Thymus (tissue), 11 donors: ENCODE measurements at regions not wholly inside any gene's neighbourhood (a gene's known extent, or its start where the extent isn't known, plus 50 kb on each side); places are given as distances from the start of the nearest gene placed in this dataset.
A peak's percentile ranks its signal among the peaks of the same experiment; 100 is the strongest.

Experiments
- DNase-seq, 9 donors: peaks; one replicate each; pipeline ENCODE4 v3.0.0-alpha.2; 2013; ENCODE audit warnings: low spot score in 9 of 9, low read depth in 6 of 9, missing footprints in 1 of 9
- H3K27ac ChIP-seq, 2 donors: one replicate each; pipeline ENCODE4 v1.5.1; 2013; ENCODE audit warnings: control low read depth in 1 of 2, low read depth in 1 of 2, low read length in 1 of 2, mild to moderate bottlenecking in 1 of 2, moderate library complexity in 1 of 2
- H3K27me3 ChIP-seq, 2 donors: one replicate each; pipeline ENCODE4 v1.5.1; 2013; ENCODE audit warnings: low read length in 1 of 2; ENCODE audit not compliant: control insufficient read depth in 2 of 2, insufficient read depth in 1 of 2
- H3K36me3 ChIP-seq, 2 donors: one replicate each; pipeline ENCODE4 v1.5.1; 2013; ENCODE audit warnings: low read length in 1 of 2, mild to moderate bottlenecking in 1 of 2, moderate library complexity in 1 of 2; ENCODE audit not compliant: control insufficient read depth in 2 of 2, insufficient read depth in 2 of 2
- H3K4me1 ChIP-seq, 2 donors: one replicate each; pipeline ENCODE4 v1.5.1; 2013; ENCODE audit warnings: low read length in 2 of 2; ENCODE audit not compliant: control insufficient read depth in 2 of 2, insufficient read depth in 2 of 2
- H3K4me3 ChIP-seq, 2 donors: one replicate each; pipeline ENCODE4 v1.5.1; 2013; ENCODE audit warnings: low read length in 2 of 2, control low read depth in 1 of 2, mild to moderate bottlenecking in 1 of 2
- H3K9me3 ChIP-seq, 2 donors: one replicate each; pipeline ENCODE4 v1.5.1; 2013; ENCODE audit warnings: low read length in 1 of 2, mild to moderate bottlenecking in 1 of 2; ENCODE audit not compliant: control insufficient read depth in 2 of 2, insufficient read depth in 1 of 2
- WGBS: extraction: QIAGEN DNeasy Blood & Tissue Kit; methylation state at CpG from one replicate; pipeline ENCODE4 v1.1.7; 2013; 5-methylcytosine and 5-hydroxymethylcytosine counted together
- donor health status: healthy.

DNA sequence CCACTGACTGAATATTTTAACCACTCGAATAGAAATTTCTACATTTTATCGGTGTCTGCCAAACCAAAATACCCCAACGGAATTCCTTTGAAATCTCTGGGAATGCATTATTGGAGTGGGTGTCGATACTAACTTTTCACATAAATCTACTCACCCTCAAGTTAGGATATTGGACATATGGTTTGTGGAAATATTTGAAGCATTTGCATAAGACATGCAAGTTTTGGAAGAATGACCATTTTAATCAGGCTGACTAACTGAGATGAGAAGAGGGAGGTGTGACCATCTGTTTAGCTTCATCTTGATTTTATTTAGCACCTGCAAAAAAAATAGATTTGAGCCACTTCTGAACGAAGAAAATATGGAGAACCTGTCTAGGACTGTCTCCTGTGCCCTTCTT is 61.2 kb downstream of the KLF6 start:
- Histone ChIP-seq H3K27ac (no peak overlapping the region), H3K9me3 (no peaks in the 10 kb centered on the region), H3K27me3 (no peaks in the 10 kb centered on the region), H3K4me1 (no peaks in the 10 kb centered on the region), H3K4me3 (no peak overlapping the region), H3K36me3 (no peaks in the 10 kb centered on the region)
- DNase-seq, result no peak
- 97% methylated on average over 5 of the region's 5 CpGs for WGBS

DNA sequence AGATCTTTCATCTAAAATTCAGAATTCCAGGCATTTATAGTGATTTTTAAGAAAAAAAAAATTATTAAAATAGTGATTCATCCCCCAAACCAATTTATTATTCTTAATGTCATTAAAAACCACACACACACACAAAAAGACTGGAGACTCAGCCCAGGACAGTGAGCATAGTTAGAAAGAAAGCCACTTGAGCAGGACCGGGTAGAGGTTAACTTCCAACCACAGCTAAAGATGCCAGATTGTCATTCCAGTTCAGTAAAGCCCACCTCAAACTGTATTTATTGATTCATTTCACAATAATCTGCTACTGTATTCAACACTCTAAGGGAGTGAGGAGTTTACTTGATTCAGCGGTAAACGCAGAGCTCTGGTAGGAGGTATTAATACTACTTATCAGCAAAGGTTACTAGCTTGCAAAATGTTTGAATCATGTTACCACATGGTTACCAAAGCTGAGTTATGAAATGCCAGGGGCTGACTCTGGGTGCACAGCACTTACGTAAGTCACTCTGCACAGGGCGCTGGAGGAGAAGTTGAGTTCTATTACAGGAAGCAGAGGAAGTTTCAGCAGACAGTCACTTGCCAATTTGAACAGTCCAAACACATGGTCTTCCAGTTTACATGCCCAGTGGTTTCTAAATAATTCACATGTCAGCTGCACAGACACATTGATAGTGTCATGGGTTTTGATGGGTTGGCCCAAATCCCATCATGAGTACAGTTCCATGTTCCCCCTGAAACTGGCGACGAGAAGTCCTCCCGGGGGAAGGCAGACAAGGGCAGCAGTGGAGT is 64.6 kb downstream of the KLF6 start:
- Histone ChIP-seq H3K27ac (no peak overlapping the region), H3K36me3 (no peaks in the 10 kb centered on the region), H3K27me3 (no peaks in the 10 kb centered on the region), H3K9me3 (no peaks in the 10 kb centered on the region), H3K4me3 (no peak overlapping the region), H3K4me1 (no peaks in the 10 kb centered on the region)
- 88% methylated on average over 8 of the region's 8 CpGs for WGBS
- peak in 2 of 9 donors; percentile 17 to 28 for DNase-seq

DNA sequence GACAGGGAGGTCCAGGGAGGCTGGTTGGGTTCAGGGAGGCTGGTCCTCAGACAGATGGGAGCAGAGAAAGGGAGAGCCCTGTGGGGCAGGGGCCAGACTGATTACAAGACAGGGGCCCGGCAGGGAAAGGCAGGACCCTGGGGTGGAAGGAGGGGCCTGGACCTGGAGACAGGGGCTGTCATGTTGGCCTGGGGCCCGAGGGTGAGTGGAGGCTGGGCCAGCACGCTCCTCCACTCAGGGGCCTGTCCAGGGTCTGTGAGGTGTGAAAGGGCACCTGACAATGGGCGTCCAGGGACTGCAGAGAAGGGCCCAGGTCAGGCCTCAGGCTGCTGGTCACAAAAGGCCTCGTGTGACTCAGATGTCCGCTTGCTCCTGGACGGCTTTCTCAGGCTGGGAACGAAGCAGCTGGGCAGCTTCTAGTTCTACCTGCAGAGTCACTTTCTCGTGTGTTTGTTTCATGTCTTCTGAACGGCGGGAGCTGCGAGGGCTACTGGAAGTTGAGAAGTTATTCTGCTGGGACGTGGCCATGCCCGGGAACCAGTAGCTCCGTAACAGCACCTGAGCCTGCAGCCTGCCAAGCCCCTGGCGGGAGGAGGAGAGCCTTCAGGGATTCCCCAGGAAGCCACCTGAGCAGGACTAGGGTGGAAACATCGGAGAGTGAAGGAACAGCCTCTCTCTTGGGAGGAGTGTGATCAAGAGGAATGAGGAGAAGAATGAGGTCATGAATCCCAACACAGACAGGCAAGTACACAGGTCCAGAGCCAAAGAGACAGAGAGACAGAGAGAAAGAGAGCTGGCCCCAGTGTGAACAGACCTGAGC is 65.8 kb downstream of the KLF6 start:
- H3K27me3 ChIP-seq, result no peaks in the 10 kb centered on the region
- no peak overlapping the region for H3K27ac ChIP-seq
- no peaks in the 10 kb centered on the region for H3K9me3 ChIP-seq
- H3K4me3 ChIP-seq, result no peak overlapping the region
- 95% methylated on average over 17 of the region's 17 CpGs for WGBS
- no peak for DNase-seq
- H3K4me1 ChIP-seq, result no peaks in the 10 kb centered on the region
- H3K36me3 ChIP-seq, result no peaks in the 10 kb centered on the region

DNA sequence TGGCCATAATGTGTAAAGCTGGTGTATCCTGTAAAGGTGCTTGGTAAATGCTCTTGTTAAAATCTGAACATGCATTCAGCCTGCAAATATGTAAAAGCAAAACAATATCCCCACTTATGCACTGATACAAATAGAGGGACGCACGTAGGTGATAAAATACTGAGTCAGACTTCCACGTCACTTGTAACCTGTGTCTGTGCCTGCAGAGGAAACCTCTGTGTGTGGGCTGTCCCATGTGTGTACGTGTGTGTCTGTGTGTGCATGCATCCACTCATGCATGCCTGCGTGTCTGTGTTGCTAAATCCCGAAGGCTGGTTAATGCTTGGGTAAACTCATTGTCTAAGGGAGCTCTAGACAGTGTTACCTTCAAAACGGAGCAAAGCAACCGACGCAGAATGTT is 68.9 kb downstream of the KLF6 start:
- H3K27ac ChIP-seq, result no peak overlapping the region
- no peaks in the 10 kb centered on the region for H3K4me1 ChIP-seq
- no peak for DNase-seq
- 95% methylated on average over 9 of the region's 9 CpGs for WGBS
- H3K27me3 ChIP-seq, result no peaks in the 10 kb centered on the region
- H3K4me3 ChIP-seq, result no peak overlapping the region
- H3K36me3 ChIP-seq, result no peaks in the 10 kb centered on the region
- peaks cover 0 to 3% of the 10 kb centered on the region in 2 donors for H3K9me3 ChIP-seq

- Histone ChIP-seq H3K36me3 (no peaks in the 10 kb centered on the region), H3K4me3 (no peak overlapping the region), H3K27me3 (no peaks in the 10 kb centered on the region), H3K4me1 (no peaks in the 10 kb centered on the region), H3K9me3 (peaks cover 0 to 3% of the 10 kb centered on the region in 2 donors), H3K27ac (no peak overlapping the region)
- 100% methylated on average over 2 of the region's 2 CpGs for WGBS
- no peak for DNase-seq
These were observed 70.0 kb downstream of the KLF6 start for GRCh38 chr10:3714967-3715366.

DNA sequence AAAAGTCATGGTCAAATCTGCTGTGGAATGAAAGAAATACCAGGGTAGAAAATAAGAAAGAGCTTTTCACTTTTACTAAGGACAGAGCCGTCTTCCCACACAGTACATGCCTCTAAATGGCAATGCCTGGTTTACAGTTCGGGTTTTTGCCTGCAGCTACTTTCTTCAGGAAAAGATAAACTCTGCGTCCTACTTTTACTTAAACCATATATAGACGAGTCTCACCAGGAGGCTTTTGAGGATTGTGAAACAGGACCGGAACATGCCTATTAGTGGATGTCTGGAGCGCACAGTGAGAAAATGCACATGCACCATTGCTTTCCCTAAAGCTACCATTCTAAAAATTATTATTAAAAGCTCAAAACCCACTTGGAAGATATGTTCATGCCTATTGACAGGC is 70.5 kb downstream of the KLF6 start:
- Histone ChIP-seq H3K27me3 (no peaks in the 10 kb centered on the region), H3K4me3 (no peak overlapping the region), H3K27ac (no peak overlapping the region), H3K9me3 (peaks cover 0 to 3% of the 10 kb centered on the region in 2 donors), H3K36me3 (no peaks in the 10 kb centered on the region), H3K4me1 (no peaks in the 10 kb centered on the region)
- 99% methylated on average over 6 of the region's 6 CpGs for WGBS
- DNase-seq, result no peak

GRCh38 chr10:3712707-3713106 is 72.3 kb downstream of the KLF6 start:
- no peaks in the 10 kb centered on the region for H3K4me1 ChIP-seq
- H3K4me3 ChIP-seq, result no peak overlapping the region
- no peaks in the 10 kb centered on the region for H3K27me3 ChIP-seq
- no peaks in the 10 kb centered on the region for H3K36me3 ChIP-seq
- DNase-seq, result no peak
- no peak overlapping the region for H3K27ac ChIP-seq
- 97% methylated on average over 1 of the region's 1 CpG for WGBS
- peaks cover 0 to 3% of the 10 kb centered on the region in 2 donors for H3K9me3 ChIP-seq

DNA sequence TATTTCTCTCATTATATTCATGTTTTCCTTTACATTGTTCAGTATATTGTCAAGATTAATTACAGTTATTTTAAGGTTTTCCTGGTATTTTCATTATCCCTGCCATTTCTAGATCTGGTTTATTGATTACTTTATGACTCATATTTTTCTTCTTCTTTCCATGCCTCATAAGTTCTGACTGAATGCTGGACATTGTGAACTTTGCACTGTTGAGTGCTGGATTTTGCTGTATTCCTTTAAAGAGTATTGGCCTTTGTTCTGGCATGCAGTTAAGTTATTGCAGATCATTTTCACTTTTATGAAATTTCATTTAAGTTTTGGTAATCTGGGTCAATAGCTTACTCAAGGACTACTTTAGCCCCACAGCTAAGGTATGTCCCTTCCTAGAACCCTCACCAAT is 73.1 kb downstream of the KLF6 start:
- Histone ChIP-seq H3K4me1 (no peaks in the 10 kb centered on the region), H3K4me3 (no peak overlapping the region), H3K27me3 (no peaks in the 10 kb centered on the region), H3K36me3 (no peaks in the 10 kb centered on the region), H3K9me3 (peaks cover 0 to 3% of the 10 kb centered on the region in 2 donors), H3K27ac (no peak overlapping the region)
- DNase-seq, result no peak

- Histone ChIP-seq H3K36me3 (no peaks in the 10 kb centered on the region), H3K4me1 (no peaks in the 10 kb centered on the region), H3K4me3 (no peak overlapping the region), H3K27me3 (no peaks in the 10 kb centered on the region), H3K9me3 (peaks cover 0 to 3% of the 10 kb centered on the region in 2 donors), H3K27ac (no peak overlapping the region)
- DNase-seq, result no peak
- 98% methylated on average over 3 of the region's 3 CpGs for WGBS
These were observed 74.2 kb downstream of the KLF6 start for GRCh38 chr10:3710764-3711163.
